ENCODE measurements at regions not wholly inside any gene's neighbourhood (a gene's known extent, or its start where the extent isn't known, plus 50 kb on each side); places are given as distances from the start of the nearest gene placed in this dataset.
A peak's percentile ranks its signal among the peaks of the same experiment; 100 is the strongest.

DNA sequence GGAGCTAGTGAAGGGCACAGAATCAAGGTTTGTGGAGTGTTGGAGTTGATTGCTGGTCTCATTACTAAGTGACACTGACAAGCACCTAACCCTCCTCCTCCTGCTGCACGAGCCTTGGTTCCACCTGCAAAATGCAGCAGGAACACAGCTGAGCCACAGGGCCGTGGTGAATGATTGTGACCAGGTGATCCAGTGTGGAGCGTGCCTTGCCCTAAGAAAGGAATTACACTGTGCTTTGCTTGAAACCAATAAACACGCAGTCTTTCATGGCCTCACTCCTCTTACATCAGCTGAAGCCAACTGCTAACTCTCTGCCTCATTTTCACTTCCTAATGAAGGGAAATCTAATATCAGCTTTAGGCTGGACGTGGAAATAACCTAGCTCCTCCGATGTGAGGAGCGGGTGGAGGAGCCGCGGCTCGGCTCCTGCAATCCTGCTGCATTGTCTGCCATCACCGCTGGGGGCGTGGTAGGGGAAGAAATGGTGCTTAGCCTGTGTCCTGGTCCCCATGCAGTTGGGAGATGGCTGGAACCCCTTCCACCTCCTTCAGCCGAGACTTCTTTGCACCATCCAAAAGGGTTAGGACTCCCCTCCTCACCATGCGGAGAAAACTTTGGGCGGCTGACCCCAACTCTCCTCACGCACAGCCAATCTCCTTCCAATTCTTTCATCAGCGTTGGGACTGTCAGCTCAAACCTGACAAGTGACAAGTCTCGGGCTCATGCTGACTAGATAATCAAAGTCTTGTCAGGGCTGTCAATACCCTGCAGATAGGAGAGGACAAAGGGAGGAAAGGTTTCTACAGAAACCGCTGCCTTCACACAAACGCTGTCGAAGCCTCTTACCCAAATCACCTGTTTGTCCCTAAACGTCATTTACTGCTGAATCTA lies 427.9 kb downstream of the ZNF536 start:
- TF ChIP-seq CTCF (IDR thresholded peaks at IDR 0.05), result peak; percentile 96
- no peak for TF ChIP-seq TCF7L2 (IDR thresholded peaks at IDR 0.05; ENCODE audit: low read depth, low read length)

Data from Panc1 (cell line).